ENCODE measurements at regions not wholly inside any gene's neighbourhood (a gene's known extent, or its start where the extent isn't known, plus 50 kb on each side); places are given as distances from the start of the nearest gene placed in this dataset.

GRCh38 chr2:207459990-207460757 lies 69.6 kb upstream of the CREB1 start:
- DNase-seq = no peak

DNA sequence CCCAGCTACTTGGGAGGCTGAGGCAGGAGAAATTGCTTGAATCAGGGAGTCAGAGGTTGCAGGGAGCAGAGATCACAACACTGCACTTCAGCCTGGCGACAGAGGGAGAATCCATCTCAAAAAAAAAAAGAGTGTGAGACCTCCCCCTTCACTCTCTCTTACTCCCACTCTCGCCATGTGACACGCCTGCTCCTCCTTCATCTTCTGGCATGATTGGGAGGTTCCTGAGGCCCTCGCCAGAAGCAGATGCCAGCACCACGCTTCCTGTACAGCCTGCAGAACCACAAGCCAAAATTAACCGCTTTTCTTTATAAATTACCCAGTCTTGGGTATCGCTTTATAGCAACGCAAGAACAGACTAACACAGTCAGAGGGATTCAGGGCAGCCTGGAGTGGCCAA lies 66.3 kb upstream of the CREB1 start:
- no peak for DNase-seq

GRCh38 chr2:207464007-207464406 lies 65.8 kb upstream of the CREB1 start:
- DNase-seq = no peak

DNA sequence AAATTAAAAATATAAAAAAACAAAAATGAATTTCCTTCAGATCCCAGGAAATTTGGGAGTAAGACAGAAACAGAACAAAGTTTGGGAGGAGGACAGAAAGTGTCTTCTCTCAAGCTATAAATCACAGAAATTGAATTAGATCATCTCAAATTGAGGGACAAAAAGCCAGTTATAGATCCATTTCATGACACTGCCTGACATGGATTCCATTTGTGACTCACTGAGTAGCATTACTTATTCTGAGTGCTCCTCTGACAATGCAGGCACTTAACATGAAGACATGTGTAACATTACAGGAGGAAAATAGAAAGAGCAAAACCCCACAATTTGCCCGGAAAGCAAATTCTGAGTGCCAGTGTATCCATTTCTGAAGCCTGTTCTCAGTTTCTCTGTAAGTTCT lies 63.9 kb upstream of the CREB1 start:
- DNase-seq = no peak

- DNase-seq = peak in 1 of 5 donors; percentile 13
Measured at GRCh38 chr2:207467716-207468347, 61.9 kb upstream of the CREB1 start.

DNA sequence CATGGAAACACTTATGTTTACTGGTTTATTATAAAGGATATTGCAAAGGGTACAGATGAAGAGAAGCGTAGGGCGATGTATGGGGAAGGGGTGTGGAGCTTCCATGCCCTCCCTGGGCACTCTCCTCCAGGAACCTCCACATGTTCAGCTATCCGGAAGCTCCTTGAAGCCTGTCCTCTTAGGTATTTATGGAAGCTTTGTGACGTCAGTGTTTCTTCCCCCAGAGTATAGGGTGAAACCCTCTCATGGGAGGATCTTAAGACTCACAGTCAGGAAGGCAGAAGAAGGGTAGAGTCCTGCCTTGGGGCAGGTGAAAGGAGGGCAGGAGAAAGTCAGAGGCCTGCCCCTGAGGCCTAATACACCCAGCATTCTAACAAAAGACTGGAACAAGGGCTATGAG lies 61.3 kb upstream of the CREB1 start:
- DNase-seq = no peak

DNA sequence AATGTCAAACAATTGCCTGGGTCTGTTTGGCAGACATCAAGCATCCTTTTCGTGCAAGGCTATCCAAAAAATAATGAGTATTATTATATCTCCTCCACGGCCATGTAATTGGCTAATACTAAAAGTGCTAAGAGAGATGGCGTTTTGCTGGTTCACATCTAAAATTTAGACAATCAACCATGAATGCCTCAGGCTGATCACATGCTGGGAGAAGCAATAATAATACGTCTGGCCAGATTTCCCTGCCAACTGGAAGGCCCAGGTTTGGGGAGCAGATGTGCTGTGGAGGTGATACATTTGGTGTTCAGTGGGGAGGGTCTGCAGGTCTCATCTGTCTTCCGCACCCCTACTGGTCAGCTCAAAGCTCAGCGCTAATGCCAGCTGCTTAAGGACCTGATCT lies 60.3 kb upstream of the CREB1 start:
- DNase-seq = no peak

GRCh38 chr2:207469943-207470729 lies 59.6 kb upstream of the CREB1 start:
- DNase-seq = no peak

GRCh38 chr2:207471261-207471660 lies 58.5 kb upstream of the CREB1 start:
- no peak for DNase-seq

GRCh38 chr2:207472343-207473048 lies 57.3 kb upstream of the CREB1 start:
- no peak for DNase-seq

DNA sequence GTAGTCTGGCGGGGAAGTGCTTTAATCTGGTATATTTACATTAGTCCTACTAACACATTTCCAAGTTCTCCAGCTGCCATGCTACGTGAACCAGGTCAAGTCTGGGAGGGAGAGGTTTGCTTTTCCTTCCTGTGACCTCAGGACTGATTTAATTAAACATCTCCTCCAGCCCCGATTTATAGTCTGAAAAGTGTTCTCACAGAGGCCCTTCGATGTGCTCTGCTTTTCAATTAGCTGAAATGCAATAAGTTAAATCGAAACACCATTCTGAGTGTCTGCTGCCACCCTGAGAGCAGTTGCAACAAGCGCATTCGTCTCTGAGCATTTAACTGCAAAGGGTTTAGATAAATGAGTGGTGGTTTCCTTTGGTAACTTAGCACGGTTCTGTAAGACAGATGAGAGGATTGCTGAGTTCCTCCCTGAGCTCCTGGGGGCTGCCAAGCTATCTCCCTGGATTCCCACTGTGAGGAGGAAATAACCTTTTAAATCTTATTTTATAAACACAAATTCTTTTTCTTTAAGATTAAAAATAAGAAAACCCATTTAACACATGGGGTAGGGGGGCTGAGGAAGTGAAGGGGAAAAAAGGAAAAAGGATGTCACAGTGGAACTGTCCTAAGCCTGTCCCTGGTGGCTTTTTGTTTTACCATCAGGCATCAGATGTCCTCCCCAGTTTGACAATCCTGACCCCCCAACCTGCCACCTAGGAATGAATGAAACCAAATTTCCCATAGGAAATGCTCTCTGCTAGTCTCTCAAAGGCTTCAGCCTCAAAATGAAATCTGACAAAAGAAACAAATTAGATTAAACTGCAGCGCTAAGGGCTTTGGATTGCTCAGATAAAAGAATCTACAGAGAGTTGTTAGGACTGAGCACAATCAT lies 56.5 kb upstream of the CREB1 start:
- DNase-seq = peak in 1 of 5 donors; percentile 75

GRCh38 chr2:207473931-207474235 lies 55.9 kb upstream of the CREB1 start:
- DNase-seq = no peak

- peak in 4 of 5 donors; percentile 16 to 46 (median 32) for DNase-seq
Measured at GRCh38 chr2:207474863-207475485, 54.8 kb upstream of the CREB1 start.

DNA sequence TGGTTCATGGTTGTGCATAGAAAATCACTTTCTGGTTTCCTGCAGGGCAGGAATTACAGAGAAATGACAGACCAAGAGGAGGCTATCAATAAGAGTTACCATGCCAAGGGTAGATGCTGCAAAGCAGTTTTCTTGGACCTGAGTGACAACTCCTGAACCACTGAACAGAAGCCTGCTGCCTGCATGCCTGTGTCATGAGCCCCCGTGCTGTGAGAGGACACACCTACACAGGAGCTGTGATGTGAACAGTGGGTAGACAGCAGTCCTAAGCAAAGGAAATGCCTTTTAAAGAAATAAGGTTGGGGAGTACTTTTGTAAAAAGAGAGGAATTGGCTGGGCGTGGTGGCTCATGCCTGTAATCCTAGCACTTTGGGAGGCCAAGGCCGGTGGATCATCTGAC lies 54.2 kb upstream of the CREB1 start:
- no peak for DNase-seq

DNA sequence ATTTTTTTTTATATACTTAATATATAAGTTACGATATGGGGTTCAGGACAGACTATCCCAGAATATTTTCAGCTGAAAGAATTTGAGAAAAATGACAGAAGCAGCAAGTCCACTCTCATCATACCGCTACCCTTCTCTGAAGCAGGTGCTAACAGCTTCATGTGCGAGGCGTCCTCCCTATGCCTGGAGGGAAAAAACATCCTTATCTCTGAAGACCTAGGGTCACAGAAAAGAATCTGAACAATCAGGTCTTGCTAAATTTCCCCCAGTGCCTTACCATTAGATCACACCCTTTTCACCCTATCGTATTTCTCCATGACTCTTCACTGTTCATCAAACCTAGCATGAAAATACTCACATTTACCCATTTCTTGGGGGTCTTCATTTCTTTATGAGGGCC lies 51.9 kb upstream of the CREB1 start:
- no peak for DNase-seq

DNA sequence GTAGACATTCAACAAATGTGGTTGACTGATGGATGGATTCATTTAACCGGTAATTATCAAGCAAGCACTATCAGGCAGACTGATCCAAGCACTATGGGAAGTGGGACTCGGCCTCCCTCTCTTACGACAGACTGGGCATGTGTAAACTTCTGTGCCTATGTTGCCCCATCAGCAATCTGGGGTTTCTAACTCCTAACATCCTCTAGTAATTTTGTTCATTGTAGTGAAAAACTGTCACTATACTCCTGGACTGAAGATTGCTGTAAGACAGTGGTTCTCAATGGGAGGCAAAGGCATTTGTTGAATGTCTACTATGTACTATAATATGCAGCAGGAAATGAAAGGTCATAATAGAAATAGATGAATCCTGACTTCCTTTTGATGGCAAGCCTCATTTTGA lies 51.2 kb upstream of the CREB1 start:
- no peak for DNase-seq

DNA sequence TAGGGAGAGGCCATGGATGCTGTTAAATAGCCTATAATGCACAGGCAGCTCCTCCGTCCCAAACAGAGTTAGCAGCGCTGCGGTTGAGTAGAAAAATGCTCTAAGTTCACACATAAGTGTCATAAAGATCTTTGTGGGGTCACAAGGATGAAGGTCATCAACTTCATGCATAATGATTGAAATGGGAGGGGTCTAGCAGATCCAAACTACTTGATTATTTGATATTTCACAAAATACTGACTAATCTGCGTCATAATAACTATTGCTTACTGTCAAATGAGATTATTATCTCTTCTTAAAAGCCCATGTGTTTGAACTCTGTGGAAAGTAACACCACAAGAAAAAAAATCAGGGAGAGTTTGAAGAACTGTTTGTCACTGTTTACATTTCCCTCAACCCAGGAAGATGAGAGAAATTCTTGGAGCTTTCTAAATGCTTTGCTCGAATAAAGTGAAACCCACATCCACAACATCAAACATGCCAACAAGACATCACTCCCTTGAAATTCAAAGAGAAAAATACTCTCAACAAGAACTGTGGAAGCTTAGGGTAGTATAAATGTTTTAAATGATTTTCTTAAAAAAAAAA lies 50.5 kb upstream of the CREB1 start:
- DNase-seq = no peak
